Natural killer cell (primary cell): ENCODE measurements at regions not wholly inside any gene's neighbourhood (a gene's known extent, or its start where the extent isn't known, plus 50 kb on each side); places are given as distances from the start of the nearest gene placed in this dataset.

ENCODE experiments used
- ATAC-seq, 3 donors: fragments of 150-1000 bp in 2 of 3; fragments of 200-7000 bp in 1 of 3; cut with Tn5 transposase; 1 replicate in 1 of 3; 2 replicates in 2 of 3; pipeline ENCODE4 v1.10.0; 2021; ENCODE audit warnings: mild to moderate bottlenecking in 2 of 3, moderate library complexity in 2 of 3
- DNase-seq, 2 donors: peaks; one replicate each; pipeline versions ENCODE4 v3.0.0 to v3.0.0-alpha.2; 2013 to 2021; ENCODE audit warnings: mixed read lengths in 1 of 2
- H3K27ac ChIP-seq: one replicate; pipeline ENCODE4 v1.5.1; 2013; ENCODE audit warnings: mild to moderate bottlenecking, low read length
- H3K27me3 ChIP-seq: one replicate; pipeline ENCODE4 v1.6.1; 2013; ENCODE audit warnings: low read length; ENCODE audit not compliant: control insufficient read depth, insufficient read depth
- H3K36me3 ChIP-seq: one replicate; pipeline ENCODE4 v1.6.1; 2013; ENCODE audit warnings: low read length; ENCODE audit not compliant: control insufficient read depth, insufficient read depth
- H3K4me1 ChIP-seq: one replicate; pipeline ENCODE4 v1.6.1; 2013; ENCODE audit warnings: low read length; ENCODE audit not compliant: control insufficient read depth, insufficient read depth
- H3K4me3 ChIP-seq: one replicate; pipeline ENCODE4 v1.5.1; 2013; ENCODE audit warnings: low read length
- H3K9me3 ChIP-seq: one replicate; pipeline ENCODE4 v1.6.1; 2013; ENCODE audit warnings: low read length; ENCODE audit not compliant: control insufficient read depth, insufficient read depth
- H3K27ac Mint-ChIP-seq, 2 donors: one replicate each; pipeline ENCODE4 v1.8.0; 2022; ENCODE audit warnings: mild to moderate bottlenecking in 2 of 2, mixed read lengths in 2 of 2, moderate library complexity in 1 of 2
- H3K27me3 Mint-ChIP-seq, 2 donors: one replicate each; pipeline ENCODE4 v1.8.0; 2022; ENCODE audit warnings: low read depth in 2 of 2, mixed read lengths in 2 of 2
- H3K36me3 Mint-ChIP-seq: one replicate; pipeline ENCODE4 v1.8.0; 2022; ENCODE audit warnings: mixed read lengths
- H3K4me1 Mint-ChIP-seq, 2 donors: one replicate each; pipeline ENCODE4 v1.8.0; 2022; ENCODE audit warnings: mixed read lengths in 2 of 2
- H3K4me3 Mint-ChIP-seq: one replicate; pipeline ENCODE4 v1.8.0; 2022; ENCODE audit warnings: mild to moderate bottlenecking, moderate library complexity, mixed read lengths
- H3K9me3 Mint-ChIP-seq, 2 donors: one replicate each; pipeline ENCODE4 v1.8.0; 2022; ENCODE audit warnings: mixed read lengths in 2 of 2
- CTCF ChIP-seq: fragments of 200-600 bp; IDR thresholded peaks from one replicate; pipeline ENCODE4 v1.8.0; 2022; ENCODE audit warnings: antibody characterized with exemption
- WGBS: methylation state at CpG from one replicate; pipeline ENCODE4 v1.1.7; 2013; ENCODE audit warnings: missing lambda C conversion rate; ENCODE audit not compliant: insufficient coverage; 5-methylcytosine and 5-hydroxymethylcytosine counted together
- intact Hi-C: fragments of 100-400 bp; cut with micrococcal nuclease; formaldehyde crosslinking; loops from one replicate; pipeline ENCODE4 v1.14.2; 2022

- no peak for ATAC-seq
- no peaks in the 10 kb centered on the region for H3K4me1 ChIP-seq
- Mint-ChIP-seq H3K4me1 (no peaks in the 10 kb centered on the region), H3K27ac (no peak overlapping the region), H3K36me3 (no peaks in the 10 kb centered on the region), H3K9me3 (peaks cover 0 to 2% of the 10 kb centered on the region in 2 donors), H3K27me3 (peaks cover 27 to 34% of the 10 kb centered on the region in 2 donors), H3K4me3 (no peak overlapping the region)
- intact Hi-C loops, result no loop called here
- WGBS, result 95% methylated on average over 5 of the region's 5 CpGs
- H3K27ac ChIP-seq, result no peak overlapping the region
- no peak for TF ChIP-seq CTCF
- H3K36me3 ChIP-seq, result no peaks in the 10 kb centered on the region
- no peak for DNase-seq
- no peak overlapping the region for H3K4me3 ChIP-seq
- peaks cover 7% of the 10 kb centered on the region for H3K9me3 ChIP-seq
- H3K27me3 ChIP-seq, result no peaks in the 10 kb centered on the region
Observed at GRCh38 chr12:124143726-124144125, 151.2 kb upstream of the RFLNA start.

- no peak for ATAC-seq
- peaks cover 7% of the 10 kb centered on the region for H3K9me3 ChIP-seq
Observed at GRCh38 chr12:124144531-124145194, 150.2 kb upstream of the RFLNA start.

GRCh38 chr12:124147027-124147426 lies 147.9 kb upstream of the RFLNA start:
- no peaks in the 10 kb centered on the region for H3K36me3 ChIP-seq

More at GRCh38 chr12:124144531-124145194, 150.2 kb upstream of the RFLNA start:
- H3K27ac ChIP-seq, result no peak overlapping the region
- no peak for TF ChIP-seq CTCF
- no peaks in the 10 kb centered on the region for H3K27me3 ChIP-seq
- H3K36me3 Mint-ChIP-seq, result no peaks in the 10 kb centered on the region
- H3K36me3 ChIP-seq, result no peaks in the 10 kb centered on the region
- no peaks in the 10 kb centered on the region for H3K4me1 Mint-ChIP-seq
- intact Hi-C loops, result loop anchor here (5.0 kb wide), 1 partner anchor 53 kb away; no protein-coding TSS in a partner anchor
- H3K4me3 ChIP-seq, result no peak overlapping the region
- H3K27ac Mint-ChIP-seq, result no peak overlapping the region
- no peak for DNase-seq
- H3K27me3 Mint-ChIP-seq, result peaks cover 22 to 34% of the 10 kb centered on the region in 2 donors
- no peak overlapping the region for H3K4me3 Mint-ChIP-seq
- no peaks in the 10 kb centered on the region for H3K4me1 ChIP-seq
- peaks cover 0 to 2% of the 10 kb centered on the region in 2 donors for H3K9me3 Mint-ChIP-seq
- WGBS, result 88% methylated on average over 8 of the region's 9 CpGs

More at GRCh38 chr12:124147027-124147426, 147.9 kb upstream of the RFLNA start:
- Mint-ChIP-seq H3K27me3 (peaks cover 14 to 26% of the 10 kb centered on the region in 2 donors), H3K4me1 (no peaks in the 10 kb centered on the region), H3K9me3 (peaks cover 0 to 2% of the 10 kb centered on the region in 2 donors), H3K27ac (no peak overlapping the region), H3K4me3 (no peak overlapping the region), H3K36me3 (no peaks in the 10 kb centered on the region)
- TF ChIP-seq CTCF, result no peak
- intact Hi-C loops, result loop anchor here (5.0 kb wide), 1 partner anchor 50 kb away; no protein-coding TSS in a partner anchor
- Histone ChIP-seq H3K27ac (no peak overlapping the region), H3K9me3 (peaks cover 7% of the 10 kb centered on the region), H3K27me3 (no peaks in the 10 kb centered on the region), H3K4me1 (no peaks in the 10 kb centered on the region), H3K4me3 (no peak overlapping the region)
- no peak for DNase-seq
- 88% methylated on average over 2 of the region's 2 CpGs for WGBS
- ATAC-seq, result no peak
